ENCODE measurements at regions not wholly inside any gene's neighbourhood (a gene's known extent, or its start where the extent isn't known, plus 50 kb on each side); places are given as distances from the start of the nearest gene placed in this dataset.

- no peak for TF ChIP-seq CTCF (IDR thresholded peaks at IDR 0.05; ENCODE audit: low read depth, low read length, missing input control)
- TF ChIP-seq HNF4A (conservative IDR thresholded peaks at IDR 0.05) = no peak
- no peak for TF ChIP-seq MAX (IDR thresholded peaks at IDR 0.05)
- no peak for TF ChIP-seq YY1 (IDR thresholded peaks at IDR 0.05)
- TF ChIP-seq TAF1 (conservative IDR thresholded peaks at IDR 0.05) = no peak
- no peak for TF ChIP-seq EGR1 (IDR thresholded peaks at IDR 0.05; ENCODE audit: low read depth in 2 of 2)
- TF ChIP-seq SP1 (IDR thresholded peaks at IDR 0.05) = no peak
- no peak for TF ChIP-seq FOXA1 (IDR thresholded peaks at IDR 0.05)
- no peak for TF ChIP-seq JUND (IDR thresholded peaks at IDR 0.05)
- no peak for TF ChIP-seq RAD21 (IDR thresholded peaks at IDR 0.05)
- TF ChIP-seq NR2F2 (IDR thresholded peaks at IDR 0.05) = no peak
- no peak for TF ChIP-seq REST (IDR thresholded peaks at IDR 0.05)
Observed at GRCh38 chr1:81517987-81518386, 282.7 kb upstream of the ADGRL2 start.

Measured in liver (tissue), 3 donors.